ENCODE measurements at regions not wholly inside any gene's neighbourhood (a gene's known extent, or its start where the extent isn't known, plus 50 kb on each side); places are given as distances from the start of the nearest gene placed in this dataset.
"Not testable (repeated sequence)": the region's sequence is repeated elsewhere in the genome, so short reads cannot be mapped to it uniquely, and the experiment has no call there.

GRCh38 chr1:14366091-14367018 is 232.1 kb upstream of the KAZN start:
- peak; percentile 55 for DNase-seq

GRCh38 chr1:14367451-14367850 is 231.0 kb upstream of the KAZN start:
- no peak for DNase-seq

GRCh38 chr1:14369526-14370213 is 228.8 kb upstream of the KAZN start:
- peak; percentile 46 for DNase-seq

DNA sequence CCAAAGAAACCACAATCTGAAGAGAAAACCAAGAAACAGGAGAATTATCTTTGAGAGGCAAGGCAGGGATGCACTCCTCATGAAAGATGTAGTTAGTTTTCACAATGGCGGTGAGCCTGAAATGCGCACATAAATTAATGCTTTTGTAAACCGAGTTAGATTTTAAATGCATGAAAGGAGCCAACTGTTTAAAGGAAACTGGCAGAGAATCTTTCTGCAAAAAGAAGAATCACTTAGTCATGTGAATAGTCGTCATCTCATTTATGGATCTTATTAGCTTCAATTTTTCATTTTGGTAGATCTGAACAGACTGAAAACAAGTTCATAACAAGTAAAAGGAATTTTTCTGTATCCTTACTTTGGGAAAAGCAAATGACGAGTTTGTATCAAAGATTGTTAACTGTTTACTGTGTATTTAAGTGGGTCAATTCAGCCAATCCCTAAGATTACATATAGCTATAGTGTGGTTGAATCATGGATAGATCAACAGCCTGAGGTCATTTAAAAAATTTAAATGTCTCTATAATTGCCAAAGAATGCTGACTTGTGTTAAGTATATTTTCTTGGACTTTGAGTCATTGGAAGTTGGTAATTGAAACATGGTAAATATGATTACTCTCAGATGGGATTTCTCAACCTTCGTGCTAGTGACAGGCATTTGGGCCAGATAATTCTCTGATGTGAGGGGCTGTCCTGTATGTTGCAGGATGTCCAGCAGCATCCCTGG is 226.6 kb upstream of the KAZN start:
- DNase-seq: peak; percentile 81

DNA sequence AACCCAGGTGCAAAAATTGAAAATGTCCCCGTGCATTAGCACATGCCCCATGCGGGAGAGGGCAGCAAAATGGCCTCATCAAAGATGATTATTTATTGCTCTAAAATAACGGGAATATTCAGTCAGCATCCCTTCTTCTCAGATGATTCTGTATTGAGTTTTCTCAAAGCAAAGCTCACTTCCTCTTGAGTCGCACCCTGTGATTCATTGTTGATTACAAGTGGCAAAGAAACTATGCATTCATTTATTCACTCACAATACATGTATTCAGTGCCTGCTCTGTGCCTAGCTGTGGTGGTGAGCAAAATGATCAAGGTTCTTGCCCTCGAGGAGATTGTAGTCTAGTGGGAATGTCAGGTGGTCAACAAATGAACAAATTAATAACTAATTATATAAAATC is 226.0 kb upstream of the KAZN start:
- DNase-seq: peak; percentile 43

- no peak for DNase-seq
Observed at GRCh38 chr1:14373081-14373758, 225.3 kb upstream of the KAZN start.

DNA sequence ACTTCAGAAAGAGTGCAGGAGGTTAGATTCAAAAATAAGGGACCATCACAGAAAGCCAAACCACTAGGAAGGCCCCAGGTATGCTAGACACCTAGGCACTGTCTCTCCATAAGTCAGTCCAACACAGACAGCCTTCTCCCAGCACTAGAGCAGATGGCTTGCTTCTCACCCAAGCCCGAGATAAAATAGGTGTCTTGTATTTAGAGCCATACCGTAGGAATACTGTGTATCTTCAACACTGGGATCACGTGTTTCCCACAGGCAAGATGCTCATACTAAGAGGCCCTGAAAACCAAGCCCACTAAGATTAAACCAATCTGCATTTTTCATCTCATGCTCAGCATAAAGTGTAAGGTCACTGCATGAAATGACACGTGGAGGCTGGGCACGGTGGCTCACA is 223.3 kb upstream of the KAZN start:
- DNase-seq: no peak

DNA sequence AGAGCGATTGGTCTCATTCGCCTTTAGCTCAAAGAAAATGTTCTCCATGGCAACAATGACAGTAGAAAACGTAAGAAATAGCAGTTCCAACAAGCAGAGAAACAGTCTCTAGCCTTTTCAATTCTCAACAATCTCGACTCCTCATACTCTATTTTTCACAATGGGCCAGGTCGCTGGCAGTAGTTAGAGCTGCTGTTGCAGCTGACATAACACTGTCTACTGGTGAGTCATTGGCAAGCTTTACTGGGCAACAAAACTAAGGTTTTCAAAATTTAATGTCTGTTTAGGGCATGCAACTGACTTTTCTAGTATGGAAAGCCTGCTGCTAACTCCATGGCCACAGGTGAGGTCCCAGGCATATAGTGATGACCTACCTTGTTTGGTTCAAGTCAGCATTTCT is 221.1 kb upstream of the KAZN start:
- peak; percentile 17 for DNase-seq

DNA sequence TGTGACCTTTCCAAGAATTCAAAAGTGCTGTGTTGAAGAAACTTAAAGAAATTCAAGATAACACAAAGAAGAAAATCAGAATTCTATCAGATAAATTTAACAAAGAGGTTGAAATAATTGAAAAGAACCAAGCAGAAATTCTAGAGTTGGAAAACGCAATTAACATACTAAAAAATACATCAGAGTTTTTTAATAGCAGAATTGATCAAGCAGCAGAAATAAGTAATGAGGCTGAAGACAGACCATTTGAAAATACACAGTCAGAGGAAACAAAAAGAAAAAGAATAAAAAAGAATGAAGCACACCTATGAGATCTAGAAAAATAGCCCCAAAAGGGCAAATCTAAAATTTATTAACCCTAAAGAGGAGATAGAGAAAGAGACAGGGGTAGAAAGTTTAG is 218.1 kb upstream of the KAZN start:
- DNase-seq: no peak

- no peak for DNase-seq
Observed at GRCh38 chr1:14390816-14391215, 207.7 kb upstream of the KAZN start.

DNA sequence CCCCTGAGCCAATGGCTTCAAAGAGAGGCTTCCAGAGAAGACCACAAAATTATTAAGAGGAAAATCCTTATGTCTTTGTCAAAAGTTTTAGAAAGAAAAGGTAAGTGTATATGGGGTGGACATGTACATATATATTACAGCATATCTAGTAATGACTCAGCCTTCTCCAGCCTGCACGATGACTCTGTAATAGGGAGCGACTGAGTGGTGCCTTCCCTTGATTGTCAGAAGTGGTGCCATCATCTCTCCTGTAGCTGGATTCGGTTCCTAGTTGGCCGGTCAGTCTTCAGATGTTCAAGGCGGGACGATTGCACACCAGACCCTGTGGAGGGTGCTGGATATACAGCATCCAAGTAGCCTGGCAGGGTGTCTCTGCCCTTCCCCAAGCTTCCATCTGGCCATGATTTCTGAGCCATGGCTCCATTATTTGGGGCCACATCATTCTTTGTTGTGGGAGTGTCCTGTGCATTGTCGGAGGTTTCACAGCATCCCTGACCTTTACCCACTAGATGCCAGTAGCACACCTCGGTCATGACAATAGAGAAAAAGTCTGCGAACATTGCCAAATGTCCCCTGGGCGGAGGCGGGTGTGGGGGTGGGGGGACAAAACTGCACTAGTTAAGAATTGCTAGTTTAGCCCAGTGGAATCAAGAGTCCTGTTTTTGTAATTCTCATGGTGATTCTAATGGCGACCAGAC is 206.2 kb upstream of the KAZN start:
- DNase-seq: no peak

DNA sequence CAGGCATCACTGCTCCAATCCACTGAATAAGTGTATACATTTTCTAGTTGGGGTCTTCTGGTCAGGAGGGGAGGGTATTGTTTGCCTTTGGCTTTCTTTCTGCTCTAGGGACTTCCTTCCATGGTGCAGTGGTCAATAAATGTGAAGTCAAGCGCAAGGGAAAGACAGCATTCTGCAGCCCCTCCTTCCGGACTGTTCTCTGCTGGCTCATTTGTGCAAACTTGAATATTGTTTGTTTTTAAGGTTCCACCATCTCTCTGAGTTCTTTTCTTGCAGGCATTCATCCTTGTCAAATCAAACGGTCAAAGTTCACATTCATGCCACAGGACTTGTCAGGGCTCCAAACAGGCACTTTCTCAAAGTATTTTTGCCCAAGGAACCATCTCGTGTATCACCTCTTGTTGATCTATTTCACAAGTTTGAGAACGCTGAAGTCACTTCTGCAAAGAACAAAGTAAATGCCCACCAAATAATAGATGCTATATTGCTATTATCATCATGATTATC is 205.6 kb upstream of the KAZN start:
- DNase-seq: no peak

DNA sequence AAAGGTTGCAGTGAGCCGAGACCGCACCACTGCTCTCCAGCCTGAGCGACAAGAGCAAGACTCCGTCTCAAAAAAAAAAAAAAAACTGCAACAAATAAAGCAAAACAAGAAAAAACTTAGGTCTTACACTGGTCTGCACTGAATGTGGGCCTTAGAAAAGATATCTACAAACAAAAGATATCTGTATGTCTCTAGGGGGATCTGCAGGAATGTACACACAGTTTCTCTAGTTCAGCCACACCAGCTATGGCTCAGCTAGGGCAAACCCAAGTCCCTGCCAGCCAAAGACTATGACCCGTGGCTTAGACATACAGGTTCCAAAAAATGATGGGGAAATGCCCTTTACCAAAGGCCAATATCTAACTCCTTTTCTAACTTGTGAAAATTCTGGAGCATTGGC is 202.4 kb upstream of the KAZN start:
- no peak for DNase-seq

DNA sequence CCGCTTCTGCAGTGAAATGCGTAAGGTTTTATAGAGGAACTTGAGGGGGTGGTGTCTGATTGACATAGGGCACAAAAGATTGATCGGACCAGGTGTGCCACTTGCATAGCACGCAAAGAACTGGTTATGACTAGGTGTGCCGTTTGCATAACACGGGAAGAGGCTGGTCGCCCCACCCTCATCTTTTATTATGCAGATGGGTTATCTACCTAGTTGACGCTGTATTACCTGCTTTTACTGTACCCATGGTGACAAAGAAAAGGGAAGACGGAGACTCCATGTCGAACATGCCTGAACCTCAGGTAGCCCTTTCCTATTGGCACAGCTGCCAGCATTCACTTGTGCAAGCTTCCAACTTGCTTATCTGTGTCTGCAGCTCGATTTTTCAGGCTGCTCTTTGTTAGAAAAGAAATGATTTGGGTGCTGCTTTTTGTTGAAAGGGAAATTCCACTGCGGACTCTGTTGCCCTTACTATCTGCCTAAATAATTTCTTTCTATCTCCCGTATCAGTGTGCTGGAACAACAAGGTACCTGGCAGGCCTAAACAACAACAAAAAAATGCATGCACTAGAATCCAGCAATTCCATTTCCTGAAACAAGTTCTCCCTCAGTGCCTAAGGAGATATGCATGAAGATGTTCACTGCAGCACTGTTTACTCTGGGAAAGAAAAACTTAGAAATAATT is 194.4 kb upstream of the KAZN start:
- DNase-seq: no peak

DNA sequence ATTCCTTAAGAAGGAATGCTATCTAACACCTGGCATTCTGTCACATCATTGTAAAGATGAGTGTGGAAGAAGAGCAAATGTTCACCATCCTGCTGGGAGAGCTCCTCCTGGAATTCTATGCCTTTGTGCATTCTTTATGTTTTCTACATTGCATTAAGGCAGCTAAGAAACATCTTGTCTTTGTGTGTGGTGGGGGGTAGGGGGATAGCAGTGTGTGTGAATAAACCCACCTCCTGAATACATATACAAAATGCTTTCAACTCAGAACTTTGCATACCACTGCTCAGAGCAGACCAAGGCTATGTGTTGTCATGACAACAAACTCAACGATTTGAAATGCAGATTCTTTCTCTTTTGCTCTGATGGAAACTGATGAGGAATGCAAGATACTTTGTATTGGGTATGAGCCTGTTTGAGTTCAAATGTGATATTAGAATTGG is 193.6 kb upstream of the KAZN start:
- DNase-seq: peak; percentile 18

GRCh38 chr1:14412235-14412634 is 186.2 kb upstream of the KAZN start:
- DNase-seq: no peak

GRCh38 chr1:14413819-14414490 is 184.5 kb upstream of the KAZN start:
- DNase-seq: peak; percentile 85

- DNase-seq: no peak
Observed at GRCh38 chr1:14415396-14415795, 183.1 kb upstream of the KAZN start.

DNA sequence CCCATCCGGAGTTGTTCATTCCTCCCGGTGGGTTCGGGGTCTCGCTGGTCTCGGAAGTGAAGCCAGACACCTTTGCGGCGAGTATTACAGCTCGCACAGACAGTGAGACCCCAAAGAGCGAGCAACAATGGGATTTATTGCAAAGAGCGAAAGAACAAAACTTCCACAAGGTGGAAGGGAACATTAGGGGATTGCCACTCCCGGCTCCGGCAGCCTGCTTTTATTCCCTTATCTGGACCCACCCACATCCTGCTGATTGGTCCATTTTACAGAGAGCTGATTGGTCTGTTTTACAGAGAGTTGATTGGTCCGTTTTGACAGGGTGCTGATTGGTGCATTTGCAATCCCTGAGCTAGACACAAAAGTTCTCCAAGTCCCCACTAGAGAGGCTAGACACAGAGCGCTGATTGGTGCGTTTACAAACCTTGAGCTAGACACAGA is 178.7 kb upstream of the KAZN start:
- DNase-seq: not testable (repeated sequence)

- DNase-seq: no peak
Observed at GRCh38 chr1:14420686-14421085, 177.8 kb upstream of the KAZN start.
